ENCODE measurements at regions not wholly inside any gene's neighbourhood (a gene's known extent, or its start where the extent isn't known, plus 50 kb on each side); places are given as distances from the start of the nearest gene placed in this dataset.
"Not testable (repeated sequence)": the region's sequence is repeated elsewhere in the genome, so short reads cannot be mapped to it uniquely, and the experiment has no call there.

DNA sequence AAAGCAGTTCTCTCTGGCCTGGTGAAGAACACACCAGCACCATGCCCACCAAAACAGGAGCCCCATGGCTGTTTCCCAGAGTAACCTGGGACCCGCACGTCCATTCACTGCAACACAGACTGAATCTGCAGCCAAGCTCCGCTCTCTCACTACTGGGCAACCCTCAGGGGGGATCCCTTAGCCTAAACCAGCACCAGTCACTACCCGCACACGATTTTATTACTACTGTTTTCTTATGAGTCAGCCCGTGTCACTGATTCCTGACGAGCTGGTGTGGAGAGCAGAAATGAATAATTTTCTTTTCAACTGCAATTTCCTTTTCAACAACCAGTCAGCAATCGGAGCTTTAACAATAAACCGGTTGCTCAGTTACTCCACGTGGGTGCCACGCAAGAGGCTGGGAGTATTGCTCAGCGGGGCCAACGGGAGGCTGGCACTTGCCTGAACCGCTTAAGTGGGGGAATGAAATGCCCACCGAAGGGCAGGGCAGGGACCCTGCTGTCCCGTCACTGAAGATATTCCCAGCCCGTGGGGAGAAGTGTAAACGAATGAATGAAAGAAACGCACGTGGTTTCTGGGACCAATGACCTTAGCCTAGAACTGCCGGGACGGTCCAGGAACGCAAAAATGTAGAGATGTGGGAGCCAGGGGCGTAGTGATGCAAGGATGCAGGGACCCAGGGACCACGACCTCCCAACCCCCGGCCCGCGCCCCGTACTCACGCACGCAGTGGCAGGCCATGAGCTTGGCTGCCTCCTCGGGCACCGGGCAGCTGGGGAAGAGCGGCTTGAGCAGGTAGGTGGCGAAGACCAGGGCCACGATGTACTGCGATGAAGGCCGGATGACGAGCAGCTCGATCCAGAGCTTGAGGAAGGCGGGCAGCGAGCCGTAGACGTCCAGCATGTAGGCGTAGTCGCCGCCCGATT lies 50.4 kb upstream of the SPN start:
- H3K9me3 ChIP-seq (ENCODE audit: control insufficient read depth, insufficient read depth, low read length); H3K56ac ChIP-seq (ENCODE audit: extremely low read depth, insufficient read depth, low read length); H4K5ac ChIP-seq (ENCODE audit: low read depth, low read length); intact Hi-C loops (cut with micrococcal nuclease); H3K4me1 ChIP-seq (ENCODE audit: control insufficient read depth, insufficient read depth, low read length); H3K36me3 ChIP-seq (ENCODE audit: control insufficient read depth, insufficient read depth, low read length); CTCF ChIA-PET; H3K27me3 ChIP-seq (ENCODE audit: control insufficient read depth, insufficient read depth, low read length); in situ Hi-C loops (cut with MboI; ENCODE audit: low sequenced_read_pairs); DNase-seq; H4K91ac ChIP-seq (ENCODE audit: insufficient read depth, low read depth, low read length); dilution Hi-C loops (cut with HindIII; ENCODE audit: low sequenced_read_pairs, unreplicated experiment); H2AFZ ChIP-seq (replicated peaks; ENCODE audit: low read length, poor library complexity); POLR2A ChIA-PET (ENCODE audit: unreplicated experiment); H2AK9ac ChIP-seq (replicated peaks; ENCODE audit: low read depth, low read length, poor library complexity); H2BK15ac ChIP-seq (ENCODE audit: low read depth, low read length); H2BK20ac ChIP-seq (ENCODE audit: low read depth, low read length); H3K9me1 ChIP-seq (ENCODE audit: insufficient read depth, low read length): not testable (repeated sequence)
- Histone ChIP-seq H2BK5ac (ENCODE audit: low read depth, low read length, poor library complexity, severe bottlenecking) (peak overlapping the region; percentile 42), H3K9ac (ENCODE audit: low read depth, low read length) (peak overlapping the region; percentile 82), H3K4me3 (ENCODE audit: insufficient read depth, low read depth, low read length) (peak overlapping the region; percentile 49), H2AK5ac (ENCODE audit: low read depth, low read length) (peak overlapping the region; percentile 96), H3K4me2 (ENCODE audit: low read depth, low read length) (peak overlapping the region; percentile 73), H3K4ac (ENCODE audit: low read depth, low read length) (peak overlapping the region; percentile 83), H2BK120ac (ENCODE audit: low read depth, low read length) (peak overlapping the region; percentile 40; the same call in 1 of the 2 replicates), H3K14ac (replicated peaks; ENCODE audit: low read depth, low read length) (peak overlapping the region; percentile 83; the same call in 1 of the 2 replicates), H3K23ac (ENCODE audit: low read depth, low read length) (peak overlapping the region; percentile 94), H3K18ac (ENCODE audit: low read depth, low read length) (0 out of 2 replicates have a peak overlapping the region, but pooled peaks have one; percentile 12), H4K20me1 (ENCODE audit: insufficient read depth, low read length) (peaks cover 20% of the 10 kb centered on the region), H4K8ac (ENCODE audit: low read depth in 2 of 2, low read length in 2 of 2) (peak overlapping the region in 1 of 2 experiments; percentile 92; a peak in 2 of 4 replicates), H3K27ac (ENCODE audit: insufficient read depth, low read length) (peak overlapping the region; percentile 54), H3K79me1 (ENCODE audit: low read depth in 1 of 2, low read length in 2 of 2) (peaks cover 0 to 17% of the 10 kb centered on the region in 2 experiments; a peak in 1 of 4 replicates)
- TF ChIP-seq, protein P1, sequence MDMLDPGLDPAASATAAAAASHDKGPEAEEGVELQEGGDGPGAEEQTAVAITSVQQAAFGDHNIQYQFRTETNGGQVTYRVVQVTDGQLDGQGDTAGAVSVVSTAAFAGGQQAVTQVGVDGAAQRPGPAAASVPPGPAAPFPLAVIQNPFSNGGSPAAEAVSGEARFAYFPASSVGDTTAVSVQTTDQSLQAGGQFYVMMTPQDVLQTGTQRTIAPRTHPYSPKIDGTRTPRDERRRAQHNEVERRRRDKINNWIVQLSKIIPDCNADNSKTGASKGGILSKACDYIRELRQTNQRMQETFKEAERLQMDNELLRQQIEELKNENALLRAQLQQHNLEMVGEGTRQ (IDR thresholded peaks at IDR 0.05; ENCODE audit: low read depth, low read length): peak; percentile 32; the same call in 1 of the 2 replicates
- peak; percentile 35; the same call in 1 of the 2 replicates for TF ChIP-seq POLR2A (IDR thresholded peaks at IDR 0.05; ENCODE audit: low read depth, low read length)
- peak; percentile 75; the same call in 1 of the 2 replicates for TF ChIP-seq MXI1 (IDR thresholded peaks at IDR 0.05; ENCODE audit: borderline replicate concordance, low read depth, low read length)
- BruUV-seq (replicated peaks): TSS peak; percentile 23
- peak; percentile 27 for ATAC-seq (ENCODE audit: low read depth)
- WGBS, 2 experiments (ENCODE audit: extremely low coverage in 2 of 2, insufficient read length in 1 of 2): 0% methylated on average over 5 of the region's 48 CpGs; no CpG with 5 or more reads in 1 of the 2 experiments

Small RNA genes in the stretch of these regions (microRNA-seq; reads per million reads assigned to microRNA genes)
- 0 reads per million in 2 experiments for gene MIR3680-2 (ENCODE audit: insufficient read depth in 1 of 2, insufficient read length in 1 of 2, unreplicated experiment in 1 of 2)

Small RNA genes in the stretch of these regions (small RNA-seq; reads per million reads assigned to genes)
- 0 reads per million in 5 experiments for gene MIR3680-2
